H1 (cell line): ENCODE measurements at regions not wholly inside any gene's neighbourhood (a gene's known extent, or its start where the extent isn't known, plus 50 kb on each side); places are given as distances from the start of the nearest gene placed in this dataset.

ENCODE experiments used
- CTCF ChIA-PET: fragments of 300-600 bp; sonication (Branson Sonifier 250); formaldehyde crosslinking; loops from one replicate; lab custom pipeline; 2021; ENCODE audit not compliant: partially characterized antibody; lab: Charles Lee
- POLR2A ChIA-PET: fragments of 300-600 bp; sonication (Branson Sonifier 250); formaldehyde crosslinking; loops from one replicate; lab custom pipeline; 2021; ENCODE audit warnings: inconsistent platforms; ENCODE audit not compliant: partially characterized antibody; lab: Charles Lee
- DNase-seq, 2 experiments: peaks; one replicate each; pipeline versions ENCODE4 v3.0.0 to v3.0.0-alpha.2; 2010 to 2022; ENCODE audit warnings: low spot score in 2 of 2, low read depth in 1 of 2, mixed read lengths in 1 of 2
- FAIRE-seq: peaks from 2 replicates; lab custom pipeline; 2011; peaks lifted over from hg19 to GRCh38; lab: Jason Lieb, UNC
- H2AFZ ChIP-seq: 2 replicates; pipeline ENCODE4 v1.8.1; 2012; ENCODE audit warnings: low read length, inconsistent platforms
- H2AK5ac ChIP-seq: 2 replicates; pipeline ENCODE4 v1.6.1; 2013; ENCODE audit warnings: low read depth, low read length
- H2BK120ac ChIP-seq: replicated peaks from 2 replicates; pipeline ENCODE3; 2013; ENCODE audit warnings: low read depth, low read length, inconsistent platforms
- H2BK12ac ChIP-seq: 2 replicates; pipeline ENCODE4 v1.6.1; 2013; ENCODE audit warnings: low read depth, low read length
- H2BK15ac ChIP-seq: 2 replicates; pipeline ENCODE4 v1.6.1; 2013; ENCODE audit warnings: low read length
- H2BK20ac ChIP-seq: 2 replicates; pipeline ENCODE4 v1.6.1; 2013; ENCODE audit warnings: low read length
- H2BK5ac ChIP-seq: 2 replicates; pipeline ENCODE4 v1.6.1; 2013; ENCODE audit warnings: low read depth, low read length
- H3K14ac ChIP-seq: 2 replicates; pipeline ENCODE4 v1.6.1; 2013; ENCODE audit warnings: inconsistent platforms; ENCODE audit not compliant: insufficient read length
- H3K18ac ChIP-seq: 2 replicates; pipeline ENCODE4 v1.6.1; 2013; ENCODE audit warnings: low read length; ENCODE audit errors: extremely low read depth
- H3K23ac ChIP-seq: 2 replicates; pipeline ENCODE4 v1.6.1; 2013; ENCODE audit warnings: inconsistent platforms; ENCODE audit not compliant: insufficient read length
- H3K23me2 ChIP-seq: 2 replicates; pipeline ENCODE4 v1.6.1; 2013; ENCODE audit warnings: low read depth, low read length
- H3K27ac ChIP-seq: 2 replicates; pipeline ENCODE4 v1.6.1; 2011; ENCODE audit warnings: low read depth, low read length, inconsistent platforms
- H3K27me3 ChIP-seq, 4 experiments: replicated peaks in 1 of 4; 1 replicate in 1 of 4; 2 replicates in 3 of 4; pipeline versions ENCODE4 v1.6.1 to v1.8.1; 2011 to 2013; ENCODE audit warnings: low read length in 3 of 4, mild to moderate bottlenecking in 3 of 4, inconsistent platforms in 2 of 4, mixed read lengths in 2 of 4, moderate library complexity in 1 of 4; ENCODE audit not compliant: control insufficient read depth in 3 of 4, insufficient read depth in 3 of 4; ENCODE audit errors: extremely low read depth in 1 of 4
- H3K36me3 ChIP-seq, 4 experiments: 2 replicates each; pipeline versions ENCODE4 v1.6.1 to v1.8.1; 2011 to 2013; ENCODE audit warnings: mild to moderate bottlenecking in 4 of 4, low read length in 3 of 4, moderate library complexity in 2 of 4, control low read depth in 1 of 4, inconsistent platforms in 1 of 4; ENCODE audit not compliant: insufficient read depth in 4 of 4, control insufficient read depth in 2 of 4
- H3K4ac ChIP-seq: replicated peaks from 2 replicates; pipeline ENCODE3; 2013; ENCODE audit warnings: low read length, low read depth, mixed read lengths, inconsistent platforms; ENCODE audit not compliant: insufficient read length
- H3K4me1 ChIP-seq, 4 experiments: replicated peaks in 1 of 4; 1 replicate in 1 of 4; 2 replicates in 3 of 4; pipeline versions ENCODE4 v1.6.1 to v1.8.1; 2011 to 2013; ENCODE audit warnings: low read length in 3 of 4, inconsistent platforms in 2 of 4, mixed read lengths in 1 of 4; ENCODE audit not compliant: insufficient read depth in 4 of 4, control insufficient read depth in 3 of 4
- H3K4me2 ChIP-seq, 2 experiments: 2 replicates each; pipeline versions ENCODE4 v1.6.1 to v1.8.1; 2011 to 2013; ENCODE audit warnings: low read depth in 2 of 2, low read length in 2 of 2, control low read depth in 1 of 2, inconsistent platforms in 1 of 2, mild to moderate bottlenecking in 1 of 2; ENCODE audit not compliant: insufficient read depth in 1 of 2
- H3K4me3 ChIP-seq, 4 experiments: fragments of 200-600, 300-600 bp in 1 of 4; sonication (generic), shearing (Covaris generic), sonication (Bioruptor Twin) in 1 of 4; 2 replicates each; pipeline versions ENCODE4 v1.5.1 to v1.8.1; 2011 to 2016; ENCODE audit warnings: low read length in 4 of 4, low read depth in 3 of 4, control low read depth in 2 of 4, inconsistent platforms in 2 of 4, mild to moderate bottlenecking in 2 of 4, mixed read lengths in 1 of 4, moderate library complexity in 1 of 4; ENCODE audit not compliant: insufficient read depth in 2 of 4; ENCODE audit errors: extremely low read depth in 1 of 4
- H3K56ac ChIP-seq: replicated peaks from 2 replicates; pipeline ENCODE3; 2013; ENCODE audit warnings: low read depth, mild to moderate bottlenecking, mixed read lengths, low read length, inconsistent platforms; ENCODE audit not compliant: insufficient read length
- H3K79me1 ChIP-seq: 2 replicates; pipeline ENCODE4 v1.6.1; 2013; ENCODE audit warnings: low read depth, low read length, control low read depth
- H3K79me2 ChIP-seq, 2 experiments: 2 replicates each; pipeline versions ENCODE4 v1.6.1 to v1.8.1; 2012 to 2013; ENCODE audit warnings: low read length in 2 of 2, mild to moderate bottlenecking in 2 of 2, inconsistent platforms in 1 of 2; ENCODE audit not compliant: insufficient read depth in 2 of 2, control insufficient read depth in 1 of 2
- H3K9ac ChIP-seq, 4 experiments: replicated peaks in 1 of 4; 1 replicate in 1 of 4; 2 replicates in 3 of 4; pipeline versions ENCODE4 v1.6.1 to v1.8.1; 2011 to 2013; ENCODE audit warnings: low read depth in 3 of 4, low read length in 3 of 4, control low read depth in 2 of 4, mild to moderate bottlenecking in 2 of 4, moderate library complexity in 2 of 4, inconsistent platforms in 1 of 4; ENCODE audit errors: extremely low read depth in 1 of 4
- H3K9me3 ChIP-seq, 2 experiments: 2 replicates each; pipeline versions ENCODE4 v1.6.1 to v1.8.1; 2012 to 2013; ENCODE audit warnings: mild to moderate bottlenecking in 2 of 2, moderate library complexity in 2 of 2, control low read depth in 1 of 2, inconsistent platforms in 1 of 2, low read depth in 1 of 2, low read length in 1 of 2, mixed read lengths in 1 of 2; ENCODE audit not compliant: insufficient read depth in 2 of 2
- H4K20me1 ChIP-seq, 2 experiments: replicated peaks in 1 of 2; 2 replicates each; pipeline versions ENCODE3 to v1.8.1; 2011 to 2013; ENCODE audit warnings: inconsistent platforms in 2 of 2, low read length in 2 of 2, mild to moderate bottlenecking in 1 of 2; ENCODE audit not compliant: insufficient read depth in 2 of 2, control insufficient read depth in 1 of 2
- H4K5ac ChIP-seq: 2 replicates; pipeline ENCODE4 v1.6.1; 2013; ENCODE audit warnings: low read length, low read depth, mixed read lengths, inconsistent platforms; ENCODE audit not compliant: insufficient read length
- H4K8ac ChIP-seq: 2 replicates; pipeline ENCODE4 v1.8.0; 2013; ENCODE audit warnings: mild to moderate bottlenecking, moderate library complexity, low read length, inconsistent platforms; ENCODE audit not compliant: insufficient read depth; ENCODE audit errors: extremely low read depth
- H4K91ac ChIP-seq: replicated peaks from 2 replicates; pipeline ENCODE3; 2013; ENCODE audit warnings: low read length, mixed read lengths, inconsistent platforms; ENCODE audit not compliant: insufficient read length
- JUN ChIP-seq: IDR thresholded peaks from 2 replicates; pipeline ENCODE4 v1.6.1; 2011; ENCODE audit warnings: low read depth, mild to moderate bottlenecking, improper control_type of control experiment, low read length
- KDM4A ChIP-seq: IDR thresholded peaks from one replicate; pipeline ENCODE4 v1.7.1; 2012; ENCODE audit warnings: low read depth, mild to moderate bottlenecking, moderate library complexity, low read length, inconsistent platforms; ENCODE audit not compliant: severe bottlenecking
- KDM5A ChIP-seq: fragments of 200-600 bp; IDR thresholded peaks from 2 replicates; pipeline ENCODE4 v1.7.1; 2012; ENCODE audit warnings: mild to moderate bottlenecking, low read length, inconsistent platforms, mixed read lengths
- PHF8 ChIP-seq: fragments of 200-600 bp; sonication (generic); conservative IDR thresholded peaks from 2 replicates; pipeline ENCODE4 v1.7.1; 2012; ENCODE audit warnings: low read depth, mild to moderate bottlenecking, inconsistent platforms, low read length, moderate library complexity
- POLR2A ChIP-seq, 2 experiments: IDR thresholded peaks; 1 replicate in 1 of 2; 2 replicates in 1 of 2; pipeline ENCODE4 v1.6.1; 2011; ENCODE audit warnings: low read depth in 2 of 2, low read length in 2 of 2, mild to moderate bottlenecking in 2 of 2; ENCODE audit errors: control extremely low read depth in 1 of 2
- POLR2AphosphoS5 ChIP-seq: IDR thresholded peaks from 2 replicates; pipeline ENCODE4 v1.6.1; 2011; ENCODE audit warnings: low read depth, low read length
- RBBP5 ChIP-seq: IDR thresholded peaks from 2 replicates; pipeline ENCODE4 v1.7.1; 2012; ENCODE audit warnings: low read depth, mild to moderate bottlenecking, inconsistent platforms, low read length, moderate library complexity, borderline replicate concordance
- RXRA ChIP-seq: IDR thresholded peaks from 2 replicates; pipeline ENCODE4 v1.6.1; 2011; ENCODE audit warnings: low read depth, mild to moderate bottlenecking, low read length, moderate library complexity; ENCODE audit not compliant: insufficient read depth
- TAF7 ChIP-seq: optimal IDR thresholded peaks from 2 replicates; pipeline ENCODE3; 2011; ENCODE audit warnings: low read depth, mild to moderate bottlenecking, inconsistent platforms, low read length, moderate library complexity, borderline replicate concordance
- TCF12 ChIP-seq: IDR thresholded peaks from 2 replicates; pipeline ENCODE4 v1.6.1; 2011; ENCODE audit warnings: low read depth, mild to moderate bottlenecking, low read length
- YY1 ChIP-seq: IDR thresholded peaks from 2 replicates; pipeline ENCODE4 v1.6.1; 2011; ENCODE audit warnings: low read depth, mild to moderate bottlenecking, low read length
- WGBS, 2 experiments: shearing (Covaris generic) in 1 of 2; methylation state at CpG; one replicate each; pipeline versions ENCODE4 v1.1.6 to v1.1.7; 2013 to 2015; ENCODE audit warnings: low lambda C conversion rate in 2 of 2, mixed read lengths in 2 of 2, inconsistent platforms in 1 of 2, low coverage in 1 of 2, missing lambda C conversion rate in 1 of 2; ENCODE audit not compliant: insufficient replicate concordance in 2 of 2, insufficient coverage in 1 of 2, insufficient read length in 1 of 2; ENCODE audit errors: extremely low coverage in 1 of 2, missing lambda C conversion rate in 1 of 2; 5-methylcytosine and 5-hydroxymethylcytosine counted together
- TF ChIP-seq, protein P1 (sequence below): IDR thresholded peaks from 2 replicates; pipeline ENCODE4 v1.6.1; 2012; ENCODE audit warnings: inconsistent platforms
- TF ChIP-seq, protein P2 (sequence below): IDR thresholded peaks from 2 replicates; pipeline ENCODE4 v1.6.1; 2011; ENCODE audit warnings: low read length, improper control_type of control experiment

DNA sequence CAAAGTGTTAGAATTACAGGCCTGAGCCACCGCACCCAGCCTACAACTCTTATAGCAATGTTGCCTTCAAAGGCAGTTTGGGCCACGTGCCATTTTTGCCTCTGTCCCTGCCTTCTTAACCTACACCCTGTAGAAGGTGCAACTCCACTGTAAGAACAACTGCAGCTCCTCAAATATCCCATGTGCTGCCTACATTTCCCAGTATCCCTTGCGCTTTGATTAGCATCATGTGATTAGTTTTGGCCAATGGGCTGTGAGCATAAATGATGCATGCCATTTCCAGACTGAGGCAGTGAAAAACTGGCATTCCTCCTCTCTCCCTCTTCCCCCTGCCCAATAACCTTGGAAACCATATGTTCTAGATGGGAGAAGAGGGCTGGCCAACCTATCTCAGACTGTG lies 75.2 kb upstream of the MRI1 start:
- Histone ChIP-seq H3K27me3 (peaks cover 0 to 3% (median 1%) of the 10 kb centered on the region in 4 experiments; a peak in 3 of 7 replicates), H4K8ac (no peak overlapping the region), H3K14ac (no peak overlapping the region), H3K9me3 (peaks cover 0 to 3% of the 10 kb centered on the region in 2 experiments; a peak in 1 of 4 replicates), H4K20me1 (no peaks in the 10 kb centered on the region), H3K4me1 (no peaks in the 10 kb centered on the region), H3K4me3 (no peak overlapping the region), H3K79me2 (no peaks in the 10 kb centered on the region), H3K4me2 (no peak overlapping the region), H3K23ac (no peak overlapping the region), H2BK12ac (0 out of 2 replicates have a peak overlapping the region, but pooled peaks have one; percentile 50), H2BK15ac (no peak overlapping the region), H3K18ac (peak overlapping the region; percentile 3; the same call in 1 of the 2 replicates), H3K36me3 (no peaks in the 10 kb centered on the region), H2BK5ac (no peak overlapping the region), H3K79me1 (no peaks in the 10 kb centered on the region), H2BK20ac (no peak overlapping the region), H3K9ac (no peak overlapping the region), H4K5ac (no peak overlapping the region), H2AK5ac (no peak overlapping the region), H3K56ac (no peak overlapping the region), H3K4ac (no peak overlapping the region), H2BK120ac (no peak overlapping the region), H3K23me2 (no peaks in the 10 kb centered on the region), H4K91ac (no peak overlapping the region), H3K27ac (no peak overlapping the region), H2AFZ (peak overlapping the region; percentile 67)
- 63% methylated on average over 3 of the region's 3 CpGs; no CpG with 5 or more reads in 1 of the 2 experiments for WGBS, 2 experiments
- peak in 1 of 2 experiments; percentile 60 for DNase-seq
- peak; percentile 96 for FAIRE-seq
- POLR2A ChIA-PET = interaction anchor here (0.8 to 1.6 kb wide), 3 partner anchors 11 to 536 kb away, joined by 3 to 5 read pairs (median 3); no protein-coding TSS in a partner anchor
- CTCF ChIA-PET = interaction anchor here (1.3 kb wide), 1 partner anchor 13 kb away, joined by 3 read pairs; no protein-coding TSS in a partner anchor
- TF ChIP-seq TCF12 (no peak), JUN (no peak), KDM5A (no peak), KDM4A (no peak), RBBP5 (no peak), POLR2AphosphoS5 (no peak), RXRA (no peak), POLR2A (IDR thresholded peaks at IDR 0.05; ENCODE audit: control extremely low read depth in 1 of 2, low read depth in 2 of 2, low read length in 2 of 2) (no peak), PHF8 (no peak), TAF7 (no peak), YY1 (no peak)
- TF ChIP-seq, protein P1, sequence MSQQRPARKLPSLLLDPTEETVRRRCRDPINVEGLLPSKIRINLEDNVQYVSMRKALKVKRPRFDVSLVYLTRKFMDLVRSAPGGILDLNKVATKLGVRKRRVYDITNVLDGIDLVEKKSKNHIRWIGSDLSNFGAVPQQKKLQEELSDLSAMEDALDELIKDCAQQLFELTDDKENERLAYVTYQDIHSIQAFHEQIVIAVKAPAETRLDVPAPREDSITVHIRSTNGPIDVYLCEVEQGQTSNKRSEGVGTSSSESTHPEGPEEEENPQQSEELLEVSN = peak; percentile 90
- TF ChIP-seq, protein P2, sequence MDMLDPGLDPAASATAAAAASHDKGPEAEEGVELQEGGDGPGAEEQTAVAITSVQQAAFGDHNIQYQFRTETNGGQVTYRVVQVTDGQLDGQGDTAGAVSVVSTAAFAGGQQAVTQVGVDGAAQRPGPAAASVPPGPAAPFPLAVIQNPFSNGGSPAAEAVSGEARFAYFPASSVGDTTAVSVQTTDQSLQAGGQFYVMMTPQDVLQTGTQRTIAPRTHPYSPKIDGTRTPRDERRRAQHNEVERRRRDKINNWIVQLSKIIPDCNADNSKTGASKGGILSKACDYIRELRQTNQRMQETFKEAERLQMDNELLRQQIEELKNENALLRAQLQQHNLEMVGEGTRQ = peak; percentile 90
